ENCODE measurements at regions not wholly inside any gene's neighbourhood (a gene's known extent, or its start where the extent isn't known, plus 50 kb on each side); places are given as distances from the start of the nearest gene placed in this dataset.

- no peak for TF ChIP-seq POLR2AphosphoS5 (IDR thresholded peaks at IDR 0.05)
- TF ChIP-seq CTCF (IDR thresholded peaks at IDR 0.05), result no peak
- TF ChIP-seq POLR2A (IDR thresholded peaks at IDR 0.05), result no peak
- TF ChIP-seq EP300 (IDR thresholded peaks at IDR 0.05), result no peak
Observed at GRCh38 chr14:97250931-97251330, 453.7 kb downstream of the VRK1 start.

All from suprapubic skin (tissue), 4 donors.